AG08395 (cell line): ENCODE measurements at regions not wholly inside any gene's neighbourhood (a gene's known extent, or its start where the extent isn't known, plus 50 kb on each side); places are given as distances from the start of the nearest gene placed in this dataset.
"Not testable (repeated sequence)": the region's sequence is repeated elsewhere in the genome, so short reads cannot be mapped to it uniquely, and the experiment has no call there.

Source experiments
- DNase-seq: peaks from one replicate; pipeline ENCODE4 v3.0.0; 2012; ENCODE audit warnings: mixed read lengths, low spot score

DNA sequence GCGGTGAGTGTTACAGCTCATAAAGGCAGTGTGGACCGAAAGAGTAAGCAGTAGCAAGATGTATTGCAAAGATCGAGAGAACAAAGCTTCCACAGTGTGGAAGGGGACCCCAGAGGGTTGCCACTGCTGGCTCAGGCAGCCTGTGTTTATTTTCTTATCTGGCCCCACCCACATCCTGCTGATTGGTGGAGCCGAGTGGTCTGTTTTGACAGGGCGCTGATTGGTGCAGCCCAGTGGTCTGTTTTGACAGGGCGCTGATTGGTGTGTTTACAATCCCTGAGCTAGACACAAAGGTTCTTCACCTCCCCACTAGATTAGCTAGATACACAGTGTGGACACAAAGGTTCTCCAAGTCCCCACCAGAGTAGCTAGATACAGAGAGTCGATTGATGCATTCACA, 747.8 kb upstream of the NRXN1 start:
- not testable (repeated sequence) for DNase-seq

DNA sequence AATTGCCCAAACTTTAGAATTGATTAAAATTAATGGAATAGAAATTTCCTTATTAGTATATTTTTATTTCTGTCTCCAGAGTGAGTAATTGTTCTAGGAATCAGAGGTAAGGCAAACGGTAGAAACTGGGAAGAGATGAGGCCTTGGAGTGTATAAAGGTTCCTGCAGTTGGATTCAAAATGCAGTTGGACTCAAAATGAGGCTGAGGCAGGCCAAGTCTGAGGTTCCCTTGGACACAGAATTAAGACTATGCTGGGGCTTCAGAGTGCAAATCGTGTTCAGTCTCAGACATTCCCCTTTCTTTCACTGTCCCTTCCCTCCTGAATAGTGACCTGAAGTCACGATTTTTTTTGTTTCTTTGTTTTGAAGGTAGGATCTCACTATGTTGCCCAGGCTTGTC, 746.9 kb upstream of the NRXN1 start:
- DNase-seq, result no peak

DNA sequence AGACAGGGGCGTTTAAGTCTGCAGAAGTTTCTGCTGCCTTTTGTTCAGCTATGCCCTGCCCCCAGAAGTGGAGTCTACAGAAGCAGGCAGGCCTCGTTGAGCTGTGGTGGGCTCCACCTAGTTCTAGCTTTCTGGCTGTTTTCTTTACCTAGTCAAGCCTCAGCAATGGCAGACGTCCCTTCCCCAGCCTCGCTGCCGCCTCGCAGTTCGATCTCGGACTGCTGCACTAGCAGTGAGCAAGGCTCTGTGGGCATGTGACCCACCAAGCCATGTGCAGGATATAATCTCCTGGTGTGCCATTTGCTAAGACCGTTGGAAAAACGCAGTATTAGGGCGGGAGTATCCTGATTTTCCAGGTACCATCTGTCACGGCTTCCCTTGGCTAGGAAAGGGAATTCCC, 742.7 kb upstream of the NRXN1 start:
- not testable (repeated sequence) for DNase-seq

DNA sequence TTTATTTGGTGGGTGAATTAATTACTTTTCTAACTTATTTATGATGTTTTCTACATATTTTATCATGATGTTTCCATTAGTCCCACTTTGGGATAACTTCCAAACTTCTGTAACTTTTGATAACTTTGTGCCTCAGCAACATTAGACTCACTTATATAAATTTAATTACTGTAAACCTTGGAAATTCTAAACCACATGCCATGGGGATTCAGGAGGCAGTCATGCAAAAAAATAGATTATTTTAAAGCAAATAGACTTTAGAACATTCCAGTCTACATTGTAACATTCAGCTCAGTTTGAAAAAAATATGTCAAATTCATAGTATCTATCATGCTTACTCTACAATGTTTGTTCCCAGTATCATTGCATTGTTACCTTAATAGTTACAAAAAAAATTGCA, 728.5 kb upstream of the NRXN1 start:
- no peak for DNase-seq

DNA sequence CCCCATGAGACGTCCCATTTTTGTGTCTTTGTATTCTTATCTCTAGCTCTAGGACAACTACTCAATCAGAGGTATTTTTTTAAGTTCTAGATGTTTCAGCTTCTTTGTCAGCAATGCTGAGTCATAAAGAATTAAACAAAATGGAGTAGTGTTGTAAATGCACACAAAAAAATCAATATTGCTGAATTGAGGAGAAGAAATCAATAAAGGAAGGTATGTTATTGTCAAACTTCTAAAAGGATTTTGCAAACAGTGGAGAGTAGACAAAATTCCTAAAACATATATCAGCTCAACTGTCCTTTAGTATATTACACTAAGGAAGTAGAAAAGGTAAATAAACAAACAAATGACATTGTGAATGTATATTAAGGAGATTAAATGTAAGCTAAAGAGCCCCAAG, 726.1 kb upstream of the NRXN1 start:
- DNase-seq, result no peak

DNA sequence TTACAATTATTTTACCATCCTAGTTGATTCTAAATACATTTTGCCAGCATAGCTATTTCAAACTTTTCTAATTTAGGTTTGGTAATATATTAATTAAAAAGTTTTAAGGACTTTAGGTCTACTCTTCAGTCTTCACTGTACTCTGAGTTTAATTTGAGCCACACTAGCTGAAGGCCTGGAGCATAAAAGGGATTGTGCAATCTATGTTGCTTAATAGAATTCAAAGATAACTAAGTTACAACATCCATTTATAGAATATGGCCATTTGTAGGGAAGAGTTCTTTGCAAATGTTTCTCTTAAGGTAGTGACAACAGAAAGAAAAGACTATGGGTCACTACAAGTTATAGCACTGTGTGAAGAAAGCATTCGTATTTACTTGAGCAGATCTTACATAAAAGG, 702.2 kb upstream of the NRXN1 start:
- DNase-seq, result no peak

DNA sequence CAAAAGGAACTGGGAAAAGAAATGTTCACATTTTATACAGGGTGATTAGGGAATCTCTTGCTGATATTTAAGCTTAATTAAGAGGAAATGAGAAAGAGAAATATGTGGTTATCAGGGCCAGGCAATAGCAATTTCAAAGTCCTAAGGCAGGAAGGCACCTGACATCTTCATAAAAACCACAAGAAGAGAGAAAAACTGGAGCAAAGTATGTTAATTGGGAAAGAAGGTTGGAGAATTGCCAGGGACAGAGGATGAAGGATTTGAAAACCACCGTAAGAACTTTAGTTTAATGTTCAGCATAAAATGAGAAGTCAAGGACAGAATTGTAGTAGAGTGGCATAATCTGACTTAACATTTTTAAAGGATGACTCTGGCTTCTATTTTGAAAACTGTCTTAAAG, 691.8 kb upstream of the NRXN1 start:
- no peak for DNase-seq

DNA sequence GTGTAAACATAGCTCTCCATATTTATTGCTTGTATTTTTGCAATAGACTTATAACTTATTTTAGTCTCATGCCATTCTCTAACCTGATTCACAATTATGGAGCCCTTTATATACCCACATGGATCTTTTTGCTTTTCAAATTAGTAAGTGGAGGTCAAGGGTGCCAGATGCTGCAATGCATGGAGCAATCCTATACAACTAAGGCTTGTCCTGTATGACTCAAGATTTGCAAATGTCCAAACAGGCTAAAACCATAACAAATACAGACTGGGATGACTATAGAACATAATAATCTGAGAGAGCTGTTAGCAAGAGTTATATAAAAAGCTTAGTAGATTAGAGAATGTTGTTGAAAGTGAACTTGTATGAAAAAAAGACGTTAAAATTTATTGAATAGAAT, 690.4 kb upstream of the NRXN1 start:
- no peak for DNase-seq

DNA sequence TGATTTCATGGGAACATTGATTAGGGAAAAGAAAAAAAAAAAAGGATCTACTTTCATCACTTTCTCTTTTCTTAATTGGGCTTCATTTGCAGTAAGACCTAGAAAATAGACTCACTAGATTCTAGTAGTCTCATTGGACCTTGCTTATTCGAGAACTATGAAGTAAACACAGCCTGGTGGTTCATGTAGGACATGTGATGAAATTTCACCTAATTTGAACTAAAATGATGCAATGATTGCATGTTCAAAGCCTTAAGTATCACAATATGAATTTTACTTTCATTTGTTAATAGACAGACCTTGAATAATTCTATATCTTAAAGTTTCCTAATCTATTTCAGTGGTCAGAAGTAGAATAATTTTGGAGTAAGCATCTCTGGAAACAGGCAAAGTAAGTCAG, 688.9 kb upstream of the NRXN1 start:
- DNase-seq, result no peak

DNA sequence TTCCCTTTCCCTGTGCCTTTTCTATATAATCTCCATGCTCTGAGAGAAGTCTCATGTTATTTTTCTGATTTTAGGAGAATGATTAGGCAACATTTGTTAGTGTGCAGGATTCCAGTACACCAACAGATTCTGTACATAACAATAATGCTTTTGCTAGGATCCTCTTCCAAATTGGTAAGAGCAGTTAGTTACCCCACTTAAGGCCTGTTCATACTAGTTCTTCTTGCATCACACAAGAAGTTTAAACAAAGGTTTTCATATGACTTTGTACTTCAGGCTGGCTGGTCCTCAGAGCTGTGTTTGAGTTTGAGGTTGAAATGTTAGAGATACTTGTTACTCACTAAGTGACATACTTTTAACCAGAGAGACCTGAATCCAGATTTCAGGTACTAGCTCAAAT, 686.9 kb upstream of the NRXN1 start:
- DNase-seq, result no peak

DNA sequence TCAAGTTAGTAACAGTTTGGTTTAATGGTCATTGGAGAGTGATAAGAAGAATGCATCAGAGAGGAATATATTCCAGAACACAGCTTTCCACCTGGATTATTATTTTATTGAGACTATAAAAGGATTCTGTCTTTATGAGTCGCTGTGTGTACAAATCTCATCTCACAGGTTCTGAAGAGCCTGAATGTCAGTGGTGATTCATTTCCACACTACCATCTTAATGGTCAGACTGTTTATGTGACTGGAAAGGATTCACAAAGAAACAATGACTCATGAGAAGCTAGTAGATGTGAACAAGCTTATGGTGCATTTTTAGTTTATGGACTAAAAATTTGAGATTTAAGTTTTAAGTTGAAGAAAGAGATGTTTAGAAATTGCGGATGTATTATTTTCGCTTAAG, 685.4 kb upstream of the NRXN1 start:
- no peak for DNase-seq

DNA sequence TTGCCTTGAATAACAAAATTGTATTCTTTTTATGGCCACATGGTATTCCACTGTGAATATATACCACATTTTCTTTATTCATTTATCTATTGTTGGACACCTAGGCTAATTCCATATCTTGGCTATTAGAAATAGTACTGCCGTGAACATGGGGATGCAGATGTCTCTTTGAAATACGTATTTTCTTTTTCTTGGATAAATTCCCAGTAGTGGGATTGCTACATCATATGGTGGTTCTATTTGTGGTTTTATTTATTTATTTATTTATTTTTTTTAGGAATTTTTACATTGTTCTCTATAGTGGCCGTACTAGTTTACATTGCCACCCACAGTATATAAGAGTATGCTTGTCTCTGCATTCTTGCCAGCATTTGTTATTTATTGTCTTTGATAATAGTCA, 679.8 kb upstream of the NRXN1 start:
- no peak for DNase-seq

DNA sequence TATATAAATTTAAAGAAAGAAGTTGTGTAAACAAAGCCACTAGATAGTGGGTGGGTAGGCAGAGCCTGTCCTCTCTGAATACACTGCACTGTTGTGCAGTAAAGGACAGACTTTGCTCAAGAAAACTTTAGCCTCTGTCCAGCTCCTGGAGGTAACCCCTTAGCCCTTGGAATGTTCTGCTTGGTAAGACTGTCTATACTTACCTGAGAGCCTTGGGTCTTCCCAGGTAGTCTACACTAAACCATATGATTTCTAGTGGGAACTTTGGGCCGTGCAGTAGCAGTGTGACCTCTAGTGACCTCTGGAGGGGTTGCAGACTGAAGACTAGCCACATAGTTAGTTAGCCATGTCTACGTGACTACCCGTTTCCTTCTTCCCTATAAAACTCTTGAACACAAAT, 678.3 kb upstream of the NRXN1 start:
- no peak for DNase-seq

DNA sequence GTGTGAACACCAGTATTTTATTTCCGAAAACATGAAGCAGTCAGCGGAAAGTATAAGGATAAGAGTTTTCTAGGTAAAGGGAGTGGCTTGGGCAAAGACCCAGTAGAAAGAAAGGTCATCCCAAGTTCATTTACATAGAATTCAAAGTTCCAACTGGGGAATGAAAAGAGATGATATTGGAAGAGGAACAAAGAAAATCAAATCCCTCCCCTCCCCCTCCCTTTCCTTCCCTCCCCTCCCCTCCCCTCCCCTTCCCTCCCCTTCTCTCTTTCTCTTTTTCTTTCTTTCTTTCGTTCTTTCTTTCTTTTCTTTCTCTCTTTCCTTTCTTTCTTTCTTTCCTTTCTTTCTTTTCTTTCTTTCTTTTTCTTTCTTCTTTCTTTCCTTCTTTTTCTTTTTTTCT, 675.7 kb upstream of the NRXN1 start:
- DNase-seq, result no peak

DNA sequence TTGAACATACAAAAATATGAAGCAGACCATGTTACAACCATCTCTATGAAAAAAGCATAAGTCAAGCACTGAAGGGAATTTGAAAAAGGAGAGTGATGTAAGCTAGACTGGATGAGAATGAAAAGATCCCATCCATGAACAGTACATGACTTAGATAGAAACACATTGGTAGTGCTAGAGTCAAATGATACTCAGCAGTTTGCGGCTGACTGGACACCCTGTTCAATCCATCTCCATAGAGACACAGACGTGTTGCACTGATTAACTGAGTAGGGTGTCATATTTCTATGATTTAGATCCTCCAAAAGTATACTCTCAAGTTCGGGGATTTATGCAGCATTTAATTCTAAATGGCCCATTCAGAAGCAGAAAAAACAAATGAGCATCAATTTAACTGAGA, 674.3 kb upstream of the NRXN1 start:
- DNase-seq, result no peak

DNA sequence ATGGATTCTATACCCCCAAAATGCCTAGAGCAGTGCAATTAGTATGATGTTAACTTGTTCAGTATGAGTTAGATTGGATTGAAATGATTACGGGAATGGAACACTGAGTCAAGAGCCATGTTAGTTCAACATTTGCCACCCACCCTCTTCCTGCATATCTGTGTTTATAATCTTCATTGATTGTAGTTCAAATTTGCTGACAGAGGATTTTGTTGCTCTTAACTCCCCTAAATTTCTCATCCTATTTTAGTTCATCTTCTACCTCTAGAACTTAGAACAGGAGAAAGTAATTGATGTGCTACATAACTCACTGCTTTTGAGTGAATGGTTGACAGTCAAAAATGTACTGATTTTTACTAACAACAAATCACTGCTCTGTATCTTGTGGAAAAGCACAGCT, 673.5 kb upstream of the NRXN1 start:
- no peak for DNase-seq

DNA sequence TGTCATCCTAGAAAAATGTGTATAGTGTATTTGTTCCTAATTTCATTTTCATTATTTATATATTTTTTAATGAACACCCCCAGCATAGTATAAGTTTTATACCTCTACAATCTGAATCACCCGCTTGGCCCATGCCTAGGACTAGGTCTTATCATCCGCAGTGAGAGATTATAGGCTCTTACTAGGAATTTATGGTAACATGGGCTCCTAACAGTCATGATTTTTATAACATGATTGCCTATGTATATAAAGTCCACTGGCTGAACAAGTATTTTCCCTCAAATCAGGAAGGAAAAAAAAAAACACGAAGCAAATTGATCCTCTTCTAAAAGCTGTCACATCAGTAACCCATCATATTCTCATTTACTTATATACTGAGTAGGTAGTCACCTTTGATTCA, 666.1 kb upstream of the NRXN1 start:
- no peak for DNase-seq

DNA sequence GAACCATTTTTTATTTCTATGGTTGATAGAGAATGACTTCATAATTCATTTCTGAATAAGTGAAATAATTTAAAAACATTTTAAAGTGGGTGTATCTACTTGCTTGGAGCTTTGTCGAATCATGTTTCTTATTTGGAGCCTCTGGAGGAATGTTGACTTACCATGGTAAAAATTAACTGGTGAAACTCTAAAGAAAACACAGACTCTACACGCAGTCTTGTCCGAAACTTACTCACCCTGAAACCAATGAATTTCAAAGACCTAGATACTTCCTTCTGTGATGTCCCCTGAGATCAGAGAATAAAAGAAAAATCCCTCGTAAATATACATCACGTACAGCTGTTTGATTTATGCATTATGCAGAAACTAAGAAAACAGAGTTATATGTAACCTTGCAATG, 665.2 kb upstream of the NRXN1 start:
- peak; percentile 2 for DNase-seq

DNA sequence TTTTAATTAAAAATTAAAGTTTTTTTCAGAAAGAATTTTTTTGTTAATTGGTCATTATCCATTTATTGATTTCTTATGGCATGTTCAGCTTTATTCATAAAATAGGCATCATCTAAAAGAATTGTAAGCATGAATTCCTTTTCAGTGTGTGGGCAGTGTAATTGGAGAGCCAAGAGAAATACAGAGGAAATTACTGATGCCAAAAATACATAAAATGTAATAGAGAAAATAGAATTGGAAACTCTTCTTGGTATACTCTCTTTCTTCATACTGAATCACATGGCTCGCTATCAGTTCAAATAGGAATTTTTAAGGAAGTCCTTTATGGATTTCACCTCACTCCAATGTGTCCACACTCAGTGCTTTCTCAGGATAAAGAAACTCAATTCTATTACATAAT, 663.6 kb upstream of the NRXN1 start:
- no peak for DNase-seq

DNA sequence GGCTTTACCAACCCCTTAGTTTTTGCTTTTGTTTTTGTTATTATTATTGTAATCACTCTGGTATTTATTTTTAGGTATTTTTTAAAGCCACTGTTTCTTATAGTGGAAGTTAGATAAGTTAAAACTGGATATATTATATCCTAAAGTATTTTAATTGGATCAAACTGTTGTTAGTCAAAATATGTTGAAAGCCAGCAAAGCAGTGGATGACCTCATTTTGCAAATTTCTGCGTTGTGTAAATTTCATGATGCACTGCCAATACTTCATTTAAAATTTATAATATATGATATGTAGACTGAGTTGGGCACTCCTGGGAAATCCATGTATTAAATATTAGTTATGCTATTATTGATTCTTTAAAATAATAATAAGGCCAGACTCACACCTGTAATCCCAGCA, 661.7 kb upstream of the NRXN1 start:
- DNase-seq, result no peak

DNA sequence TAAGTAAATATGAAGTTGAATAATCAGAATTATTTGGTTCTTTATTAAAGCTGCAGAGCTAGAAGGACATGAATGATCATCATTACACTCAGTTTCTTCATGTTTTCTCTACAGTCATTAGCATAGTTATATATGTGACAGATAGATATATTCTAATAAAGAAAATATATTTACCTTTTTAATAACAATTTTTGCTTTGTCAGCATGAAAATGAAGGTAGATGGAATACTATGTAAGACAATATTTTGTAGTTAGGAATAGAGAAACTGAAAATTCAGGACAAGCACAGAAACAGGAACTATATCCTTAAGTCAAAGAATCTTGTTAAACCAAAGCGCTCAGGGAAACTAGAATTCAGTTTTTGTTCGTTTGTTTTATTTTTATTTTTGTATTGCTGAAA, 649.9 kb upstream of the NRXN1 start:
- no peak for DNase-seq

DNA sequence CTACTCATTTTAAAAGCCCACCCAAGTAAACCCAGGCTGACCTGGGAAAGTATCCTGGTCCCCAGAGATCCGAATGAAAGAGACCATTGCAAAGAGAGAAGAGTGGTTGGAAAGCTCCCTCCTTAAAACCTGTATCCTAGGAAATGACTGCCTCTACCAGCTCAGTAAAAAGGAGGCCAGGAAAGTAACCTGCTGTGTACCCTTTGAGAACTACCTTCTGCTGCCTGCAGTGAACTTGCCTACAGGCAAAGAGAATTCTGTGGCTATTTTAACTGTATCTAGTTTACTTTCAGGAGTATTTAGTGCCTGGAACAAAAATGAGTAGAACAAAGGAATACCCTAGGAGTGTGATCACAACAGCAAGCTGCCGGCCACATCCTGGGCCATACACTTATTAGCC, 641.7 kb upstream of the NRXN1 start:
- no peak for DNase-seq

DNA sequence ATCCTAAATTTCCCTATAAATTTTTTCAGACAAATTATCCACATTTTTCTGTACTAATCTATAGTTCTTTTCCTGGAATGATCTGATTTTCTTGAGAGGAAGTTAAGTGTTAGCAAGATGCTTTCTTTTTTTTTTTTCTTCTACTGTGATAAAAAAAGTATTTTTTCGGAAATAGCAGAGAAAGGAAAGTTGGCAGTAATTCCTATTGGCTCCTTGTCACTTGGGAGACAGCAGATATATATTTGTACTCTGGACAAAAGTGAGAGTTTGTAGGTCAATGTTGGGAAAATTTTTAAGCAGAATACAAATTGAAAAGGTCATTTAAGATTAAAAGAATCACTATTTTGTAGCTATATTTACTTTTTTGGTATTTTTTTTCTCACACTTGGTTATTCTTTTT, 635.7 kb upstream of the NRXN1 start:
- DNase-seq, result no peak

DNA sequence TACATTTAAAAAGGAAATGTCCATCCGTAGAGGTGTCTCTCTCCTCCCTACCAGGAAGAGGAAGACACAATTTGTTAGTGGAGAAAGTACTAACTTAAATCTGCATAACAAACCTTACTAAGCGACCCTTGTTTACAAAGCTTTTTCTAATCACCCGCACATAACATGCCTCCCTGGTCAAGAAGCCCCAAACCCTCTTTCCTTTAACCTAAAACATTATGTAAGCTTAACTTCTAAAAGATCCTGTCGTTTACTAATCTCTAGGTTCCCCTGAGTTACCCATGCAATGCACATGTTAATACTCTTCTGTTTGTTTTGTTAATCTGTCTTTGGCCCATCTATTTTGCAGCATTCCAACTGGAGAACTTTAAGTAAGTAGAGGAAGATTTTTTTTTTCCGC, 630.3 kb upstream of the NRXN1 start:
- DNase-seq, result no peak

DNA sequence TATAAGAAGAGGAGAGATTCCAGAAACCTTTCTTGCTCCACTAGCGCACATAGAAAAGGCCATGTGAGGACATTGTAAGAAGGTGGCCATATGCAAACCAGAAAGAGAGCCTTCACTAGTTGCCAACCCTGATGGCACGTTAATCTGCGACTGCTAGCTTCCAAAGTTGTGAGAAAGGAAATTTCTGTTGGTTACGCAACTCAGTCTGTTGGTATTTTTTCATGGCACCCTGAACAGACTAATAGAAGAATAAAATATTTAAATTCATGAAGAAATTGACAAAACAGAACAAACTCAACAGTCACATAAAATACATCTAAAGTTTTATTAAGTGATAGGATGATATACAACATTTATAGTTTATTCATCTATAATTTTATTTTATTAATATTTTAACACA, 625.9 kb upstream of the NRXN1 start:
- no peak for DNase-seq

DNA sequence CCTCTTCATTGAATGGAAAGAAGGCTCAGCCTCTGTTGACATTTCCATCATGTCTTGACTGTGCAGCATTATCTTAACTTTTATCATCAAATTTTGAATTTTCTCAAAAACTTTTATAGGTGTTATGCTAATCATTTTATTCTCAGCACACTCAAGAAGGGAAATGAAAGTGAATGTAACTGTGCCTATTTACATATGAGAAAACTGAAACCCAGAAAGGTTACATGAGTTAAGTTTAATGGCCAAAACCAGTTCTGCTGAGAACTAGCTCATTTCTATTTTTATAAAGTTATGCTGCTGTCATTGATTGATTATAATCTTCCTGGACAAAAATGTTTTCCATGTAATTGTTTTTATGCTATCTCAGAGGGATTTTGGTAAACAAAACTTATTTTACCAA, 618.8 kb upstream of the NRXN1 start:
- DNase-seq, result no peak
